NCI-H460 (cell line): ENCODE measurements at regions not wholly inside any gene's neighbourhood (a gene's known extent, or its start where the extent isn't known, plus 50 kb on each side); places are given as distances from the start of the nearest gene placed in this dataset.

ENCODE experiments used
- DNase-seq: peaks from one replicate; pipeline ENCODE4 v3.0.0-alpha.2; 2016; ENCODE audit warnings: low read depth; ENCODE audit errors: extremely low read depth

DNA sequence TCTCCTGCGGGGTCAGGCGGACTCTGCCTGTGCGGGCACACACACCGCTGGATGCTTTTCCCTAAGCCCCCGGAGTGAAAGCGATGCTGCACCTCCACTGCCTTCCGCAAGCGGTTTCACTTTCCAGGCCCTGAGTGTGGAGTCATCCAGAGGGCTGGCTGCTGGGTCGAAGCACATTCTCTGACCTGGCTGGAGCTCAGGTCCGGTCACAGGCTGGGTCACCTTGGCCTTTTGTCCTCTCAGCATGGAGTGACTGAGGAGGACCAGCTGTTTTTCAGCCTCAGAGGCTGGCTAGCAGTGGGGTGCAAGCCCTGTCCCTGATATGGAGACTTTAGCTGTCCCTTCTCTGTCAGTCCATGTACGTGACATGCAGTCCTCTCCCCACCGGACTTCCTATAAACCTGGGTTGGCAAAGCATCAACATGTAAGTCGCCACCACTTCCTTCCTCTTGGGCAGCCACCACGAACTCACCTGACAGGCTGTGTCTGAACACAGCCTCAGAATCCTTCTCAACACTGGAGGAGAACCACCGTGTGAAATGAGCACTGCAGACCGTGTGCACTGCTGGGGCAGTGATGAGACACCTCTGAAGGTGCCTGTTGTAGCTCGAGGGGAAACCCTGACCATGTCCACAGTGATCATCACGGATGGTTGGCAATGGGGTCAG lies 51.3 kb downstream of the GADD45G start:
- no peak for DNase-seq

DNA sequence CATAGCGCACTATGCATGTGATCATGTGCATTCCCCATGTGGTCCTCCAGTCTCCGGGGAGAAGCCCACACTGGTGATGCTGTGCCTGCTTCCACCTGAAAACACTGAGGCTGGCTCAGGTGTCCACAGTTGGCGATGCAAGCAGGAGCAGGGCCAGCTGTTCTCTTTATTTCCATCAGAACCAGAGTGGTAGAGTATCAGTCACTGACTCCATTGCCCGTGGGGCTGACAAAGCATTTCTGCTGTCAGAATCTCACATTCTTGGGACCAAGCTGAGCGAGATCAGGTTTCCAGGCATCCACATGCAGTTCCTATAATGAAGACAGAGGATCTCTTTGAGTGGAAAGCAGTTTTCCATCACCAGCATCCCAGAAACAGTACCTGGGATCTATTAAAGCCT lies 52.5 kb downstream of the GADD45G start:
- DNase-seq = no peak

DNA sequence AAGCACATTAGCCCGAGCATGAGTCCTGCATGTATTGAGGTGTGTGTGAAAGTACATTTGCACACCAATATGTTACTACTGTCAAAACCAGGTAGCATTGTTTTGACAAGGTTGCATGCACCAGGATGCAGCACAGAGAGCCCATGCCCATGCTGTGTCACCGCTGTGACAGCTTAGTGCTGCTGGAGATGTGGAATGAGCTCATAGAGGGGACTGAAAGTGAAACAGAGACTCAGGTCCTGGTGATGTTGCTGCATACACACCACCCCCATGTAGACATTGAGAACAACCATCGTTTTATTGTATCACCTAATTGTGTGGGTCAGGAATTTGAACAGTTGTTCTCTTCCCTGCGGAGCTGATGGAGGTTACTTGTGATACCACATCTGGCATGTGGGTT lies 53.0 kb downstream of the GADD45G start:
- DNase-seq = no peak

DNA sequence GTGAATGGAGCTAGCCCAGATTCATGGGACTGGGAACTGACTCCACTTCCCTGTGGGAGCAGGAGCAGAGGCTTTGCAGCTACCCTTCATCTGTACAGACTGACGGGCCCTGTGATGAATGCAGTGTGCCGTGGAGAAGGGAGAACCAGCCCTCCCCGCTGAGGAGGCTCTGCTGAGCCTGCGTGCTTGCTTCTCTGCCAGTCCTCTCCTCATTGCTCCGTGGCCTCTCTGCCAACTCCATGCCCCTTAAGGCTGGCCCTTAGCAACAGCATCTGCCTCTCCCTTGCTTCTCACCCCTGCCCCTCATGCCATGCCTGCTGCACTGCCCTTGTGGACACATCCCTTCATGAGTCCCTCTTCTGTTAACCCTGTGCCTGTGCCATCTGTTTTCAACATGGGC lies 53.6 kb downstream of the GADD45G start:
- no peak for DNase-seq

DNA sequence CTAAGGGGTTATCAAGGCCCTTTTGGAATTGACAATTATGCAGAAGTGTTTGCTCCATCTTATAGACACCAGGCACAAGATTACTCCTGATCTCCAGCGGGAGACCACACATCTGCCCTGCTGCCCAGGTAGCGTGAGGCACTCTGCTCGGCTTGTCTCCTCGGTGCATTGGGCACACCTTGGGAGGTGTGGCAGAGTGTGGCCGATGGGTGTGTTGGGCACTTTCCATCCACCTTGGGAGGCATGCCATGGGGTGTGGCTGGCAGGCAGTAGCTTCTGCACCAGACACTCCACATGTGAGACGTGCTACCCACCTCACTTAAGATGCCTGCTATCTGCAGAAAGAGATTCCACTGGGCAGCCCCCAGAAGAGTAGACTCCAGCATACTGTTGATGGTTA lies 54.1 kb downstream of the GADD45G start:
- DNase-seq = no peak

DNA sequence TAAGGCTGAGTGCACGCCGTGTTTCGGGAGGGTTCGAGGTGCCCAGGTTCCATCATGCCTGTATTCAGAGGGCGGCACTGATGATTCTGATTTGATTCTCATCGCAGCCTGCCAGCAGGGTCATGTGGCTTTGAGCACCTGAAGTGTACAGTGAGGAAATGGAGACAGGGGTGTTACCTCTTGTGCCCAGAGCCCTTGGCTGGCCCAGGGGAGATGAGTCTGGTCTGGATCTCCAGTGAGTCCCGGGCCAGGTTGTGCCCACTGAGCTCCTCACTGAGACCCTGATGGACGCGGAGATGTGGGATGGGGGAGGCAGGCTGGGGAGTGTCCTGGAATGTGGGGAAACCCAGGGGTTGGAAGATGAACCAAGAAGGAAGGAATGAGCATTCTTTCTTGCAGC lies 54.7 kb downstream of the GADD45G start:
- no peak for DNase-seq

DNA sequence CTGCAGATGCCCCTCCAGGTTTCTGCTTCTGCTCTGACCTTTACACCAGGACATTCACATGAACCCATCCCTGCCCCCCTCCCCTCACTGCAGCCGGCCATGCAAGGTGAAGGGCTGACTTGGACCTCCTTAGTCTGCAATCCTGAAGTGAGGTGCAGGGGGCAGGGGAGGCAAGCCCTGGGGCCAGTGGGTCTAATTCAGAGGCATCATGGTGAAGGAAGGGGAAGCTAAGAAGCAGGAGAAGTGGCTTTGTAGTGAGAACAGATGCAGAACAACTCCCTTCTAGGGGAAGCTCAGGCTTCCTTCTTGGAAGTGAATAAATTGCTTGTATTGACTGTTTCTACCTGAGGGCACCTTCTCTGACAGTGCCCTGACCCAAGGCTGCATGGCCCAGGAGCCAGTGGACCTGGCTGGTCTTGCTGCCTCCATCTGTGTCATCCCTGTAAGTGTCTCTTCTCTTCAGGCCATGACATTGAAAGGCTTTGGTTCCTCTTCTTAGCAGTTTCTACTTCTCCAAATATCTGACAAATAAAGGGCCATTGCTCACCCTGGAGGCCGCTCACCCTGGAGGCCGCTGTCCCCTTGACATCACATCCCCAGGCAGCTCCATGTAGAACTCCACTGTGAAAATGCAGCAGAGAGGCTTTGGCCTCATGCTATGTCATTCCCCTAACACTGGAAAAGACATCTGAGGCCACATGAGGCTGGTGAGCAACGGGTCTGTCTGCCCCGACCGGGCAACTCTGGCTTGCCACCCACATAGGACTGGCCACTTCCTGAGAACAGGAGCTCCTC lies 55.3 kb downstream of the GADD45G start:
- DNase-seq = no peak

DNA sequence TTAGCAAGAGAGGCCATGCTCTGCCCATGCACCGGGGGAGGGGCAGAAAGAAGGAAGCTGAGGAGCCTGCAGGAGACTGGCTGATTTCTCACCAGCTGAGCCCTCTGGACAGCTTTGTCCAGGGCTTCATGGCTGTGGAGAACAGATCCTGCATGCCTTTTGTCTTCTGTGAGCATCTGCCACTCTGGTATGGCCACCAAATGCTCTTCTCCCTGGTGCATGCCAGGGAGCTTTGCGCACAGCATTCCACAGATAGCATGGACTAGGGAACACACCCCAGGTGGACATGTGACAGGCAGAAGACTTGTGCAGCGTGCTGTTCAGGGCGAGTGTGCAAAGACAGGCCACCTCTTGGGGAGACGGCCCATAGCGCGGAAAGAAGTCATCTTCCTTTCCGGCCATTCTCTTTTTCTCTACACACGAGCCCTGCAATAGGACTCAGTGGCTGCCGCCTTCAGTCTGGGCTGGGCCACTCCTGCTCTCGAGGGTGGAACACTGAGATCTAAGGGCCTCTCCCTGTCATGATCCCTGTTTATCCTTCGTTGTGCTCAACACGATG lies 56.7 kb downstream of the GADD45G start:
- no peak for DNase-seq

DNA sequence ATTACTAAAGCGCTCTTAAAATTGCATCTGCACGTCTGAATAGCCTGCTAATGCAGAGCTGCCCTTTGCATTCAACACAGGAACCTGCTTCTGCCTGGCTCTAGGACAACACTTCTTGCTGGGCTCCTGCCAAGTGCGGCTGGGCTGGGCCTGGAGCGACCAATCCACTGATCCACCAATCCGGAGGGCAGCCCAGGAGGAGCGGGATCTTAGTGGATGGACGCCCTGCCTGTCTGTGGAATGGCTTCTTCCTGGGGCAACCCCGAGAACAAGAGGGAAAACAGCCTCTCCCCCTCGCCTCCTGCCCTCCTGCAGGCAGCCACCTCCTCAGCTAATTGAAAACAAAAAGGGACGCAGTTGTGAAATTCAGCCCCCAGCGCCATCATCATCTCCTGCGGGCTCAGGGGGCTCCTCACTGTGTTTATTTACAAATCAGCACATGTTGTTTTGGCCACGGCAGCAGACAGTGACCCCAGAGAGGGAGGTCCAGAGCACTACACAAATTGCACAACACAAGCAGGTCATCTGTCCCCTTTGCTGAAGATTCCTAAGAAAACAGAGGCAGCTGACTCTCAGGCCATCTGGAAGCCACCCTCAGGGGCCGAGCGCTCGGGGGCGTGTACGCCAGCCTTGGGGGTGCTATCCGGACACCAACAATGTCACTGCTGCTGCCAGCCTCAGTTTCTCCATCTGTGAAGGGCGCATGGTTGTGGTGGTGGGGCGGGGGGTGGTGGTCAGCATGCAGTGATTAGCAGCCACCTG lies 57.3 kb downstream of the GADD45G start:
- DNase-seq = peak; percentile 84

DNA sequence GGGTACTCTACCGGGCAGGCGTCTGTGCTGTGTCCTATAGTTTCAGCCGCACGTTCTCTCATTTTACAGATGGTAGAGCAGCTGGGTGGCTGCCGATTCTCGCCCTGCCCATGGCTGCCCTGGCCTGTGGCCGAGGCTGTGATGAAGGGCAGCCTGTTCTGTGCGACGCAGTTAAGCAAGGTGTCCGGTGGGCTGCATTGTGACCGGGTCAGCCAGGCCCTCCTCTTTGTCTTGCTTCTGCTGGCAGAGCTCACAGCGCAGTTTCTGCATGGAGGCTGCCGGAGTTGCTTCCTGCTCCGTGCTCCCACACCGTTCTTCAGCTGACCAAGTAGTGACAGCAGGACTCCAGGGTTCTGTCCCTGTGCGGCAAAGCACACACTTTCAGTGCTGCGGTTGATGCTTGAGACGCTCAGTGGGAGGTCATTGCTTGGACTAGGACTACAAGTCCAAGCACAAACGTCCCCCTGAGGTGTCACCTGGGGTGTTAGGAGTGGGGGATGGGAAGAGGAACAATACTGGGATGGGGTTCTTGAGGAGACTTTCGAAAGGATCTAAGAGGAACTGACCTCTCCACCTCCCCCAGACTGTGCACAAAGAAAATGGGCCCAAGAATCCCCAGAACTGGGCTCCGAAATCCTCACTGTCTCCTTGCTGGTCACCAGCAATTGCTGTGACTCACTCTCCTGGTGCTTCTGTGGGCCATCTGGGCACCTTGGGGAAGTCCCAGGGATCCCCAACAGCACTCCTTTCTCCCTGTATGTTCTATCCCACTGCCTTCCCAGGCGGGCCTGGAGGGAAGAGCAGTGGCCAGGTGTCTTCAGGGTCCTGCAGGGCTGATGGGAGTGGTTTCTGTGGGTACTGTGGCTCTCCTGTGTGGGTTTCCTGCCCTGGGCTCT lies 58.2 kb downstream of the GADD45G start:
- no peak for DNase-seq

DNA sequence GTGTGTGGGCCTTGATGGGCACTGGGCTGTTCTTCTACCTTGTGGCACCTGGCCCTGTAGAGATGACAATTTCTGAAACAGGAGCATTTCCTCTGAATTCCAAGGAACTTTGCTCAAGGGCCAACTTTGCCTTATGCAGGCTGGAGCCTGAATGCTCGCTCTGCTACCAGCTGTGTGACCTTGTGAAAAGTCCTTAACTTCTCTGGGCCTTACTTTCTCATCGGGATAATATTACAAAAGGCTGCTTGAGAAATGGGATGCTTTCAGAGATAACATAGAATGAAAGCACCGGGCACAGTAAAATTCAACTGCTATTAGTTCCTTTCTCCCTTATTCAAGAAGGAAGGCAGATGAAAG lies 58.8 kb downstream of the GADD45G start:
- DNase-seq = no peak

DNA sequence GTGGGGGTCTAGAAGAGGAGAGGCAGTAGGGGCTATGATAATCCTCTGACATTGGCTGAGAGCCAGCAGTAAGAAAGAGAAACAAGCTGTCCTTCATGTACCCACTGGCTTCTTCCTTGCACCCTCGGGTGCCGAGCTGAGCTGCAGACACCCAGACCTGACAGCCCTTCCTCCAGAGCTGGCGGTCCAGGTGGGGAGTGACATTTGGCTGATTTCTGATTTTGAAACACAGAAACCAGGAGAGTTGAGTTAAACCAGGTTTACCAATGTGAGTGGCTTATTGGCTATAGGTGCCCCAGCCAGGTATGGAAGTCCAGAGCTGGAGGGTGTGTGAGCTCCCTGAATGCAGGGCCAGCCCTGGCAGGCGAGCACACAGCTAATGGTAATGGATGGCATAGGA lies 59.2 kb downstream of the GADD45G start:
- no peak for DNase-seq

DNA sequence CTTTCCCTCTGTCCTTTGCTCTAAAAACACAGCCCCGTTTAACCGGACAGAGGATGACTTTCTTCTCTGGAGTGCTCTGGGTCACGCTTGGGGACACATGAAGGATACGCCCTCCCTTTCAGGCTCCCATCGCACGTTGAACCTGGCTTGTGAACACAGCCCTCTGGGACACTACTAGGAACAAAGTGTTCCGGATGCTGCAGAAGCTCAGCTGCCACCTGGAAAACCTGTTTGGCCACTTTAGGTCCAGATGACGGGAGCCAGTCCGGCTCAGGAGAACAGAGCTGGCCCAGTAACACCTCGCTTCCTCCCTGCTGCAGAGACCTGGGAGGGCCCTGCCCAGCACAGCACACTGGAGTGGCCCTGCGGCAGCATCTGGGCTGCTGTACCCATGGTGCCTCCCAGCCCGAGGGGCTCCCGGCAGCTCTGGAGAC lies 60.1 kb downstream of the GADD45G start:
- no peak for DNase-seq

DNA sequence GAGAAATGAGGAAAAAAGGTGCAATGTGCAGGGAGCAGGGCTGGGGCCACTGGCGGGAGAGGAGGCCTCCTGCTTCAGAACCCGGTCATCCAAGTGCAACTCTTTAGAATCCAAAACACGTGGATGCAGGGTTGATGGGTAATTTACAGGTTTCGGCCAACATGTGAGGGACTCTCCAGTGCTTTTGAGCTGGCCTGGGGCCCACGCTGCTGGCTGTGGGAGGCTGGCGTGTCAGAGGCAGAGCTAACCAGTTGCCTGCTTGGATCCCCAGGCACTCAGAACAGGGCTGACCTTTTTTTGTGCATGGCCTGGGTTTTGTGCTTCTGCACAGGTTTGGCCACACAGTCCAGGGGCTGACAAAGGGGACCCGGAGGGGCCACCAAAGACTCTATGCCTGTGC lies 61.6 kb downstream of the GADD45G start:
- no peak for DNase-seq

DNA sequence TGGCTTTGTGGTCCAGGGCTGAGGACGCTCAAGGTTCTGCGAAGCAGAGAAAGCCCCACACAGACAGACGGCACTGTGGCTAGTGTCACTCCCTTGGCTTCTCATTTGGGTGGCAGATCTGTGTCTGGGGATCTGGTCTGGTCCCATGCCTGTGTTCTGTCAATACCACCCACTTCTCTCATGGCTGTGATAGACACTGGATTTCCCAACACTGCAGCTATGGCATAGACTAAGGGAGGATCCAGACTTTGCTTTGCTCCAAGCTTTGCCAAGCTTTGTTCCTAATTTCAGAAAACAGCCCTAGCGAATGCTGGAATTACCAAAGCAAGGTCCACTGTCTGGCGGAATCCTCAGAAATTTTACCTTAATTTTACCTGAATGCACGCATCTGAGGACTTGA lies 62.1 kb downstream of the GADD45G start:
- DNase-seq = no peak

DNA sequence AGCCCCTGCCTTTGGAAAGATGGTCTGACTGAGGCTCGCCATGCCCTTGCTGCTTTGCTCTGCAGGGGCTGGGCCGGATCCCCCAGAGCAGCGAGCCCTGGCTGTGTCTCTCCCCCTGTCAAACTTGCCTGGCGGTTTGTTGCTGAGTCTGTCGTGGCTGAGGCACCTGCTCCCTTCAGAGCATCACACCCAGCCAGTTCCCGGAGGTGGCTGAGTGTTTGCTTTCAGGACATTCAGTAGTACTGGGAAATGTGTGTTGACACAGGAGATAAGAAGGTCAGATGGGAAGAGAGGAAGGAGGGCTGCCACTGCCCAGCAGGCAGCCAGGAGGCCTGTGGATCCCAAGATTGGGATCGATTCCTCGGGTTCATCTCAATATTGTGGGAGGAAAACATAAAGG lies 62.9 kb downstream of the GADD45G start:
- no peak for DNase-seq

DNA sequence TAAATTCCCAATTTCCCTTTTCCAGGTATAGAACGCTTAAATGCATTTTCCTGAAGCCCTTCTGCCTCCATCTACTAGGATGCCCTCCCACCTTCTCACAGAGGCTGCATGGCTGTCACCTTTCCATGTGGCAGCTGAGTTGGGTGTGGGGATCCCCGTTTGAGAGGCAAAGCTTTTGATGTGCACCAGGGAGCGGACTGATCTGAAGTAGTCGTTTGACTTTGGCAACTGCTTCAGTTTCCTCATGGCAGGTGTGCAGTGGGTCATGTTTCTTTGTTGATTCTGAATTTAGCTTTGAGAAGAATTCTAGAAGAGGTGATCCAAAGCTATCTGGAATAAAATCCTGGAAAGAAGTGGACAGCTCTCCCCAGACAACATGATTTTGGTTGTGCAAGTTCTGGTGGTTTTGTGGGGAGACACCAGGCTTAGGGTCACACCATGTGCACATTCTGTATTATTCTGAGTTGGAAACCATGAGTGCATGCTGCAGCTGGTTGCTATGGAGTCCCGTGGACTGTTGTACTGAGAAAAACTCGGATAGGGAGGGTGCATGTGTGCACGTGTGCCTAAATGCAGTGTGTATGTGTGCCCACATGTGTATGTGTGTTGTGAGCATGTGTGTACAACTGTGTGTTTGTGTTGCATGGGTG lies 63.5 kb downstream of the GADD45G start:
- no peak for DNase-seq

DNA sequence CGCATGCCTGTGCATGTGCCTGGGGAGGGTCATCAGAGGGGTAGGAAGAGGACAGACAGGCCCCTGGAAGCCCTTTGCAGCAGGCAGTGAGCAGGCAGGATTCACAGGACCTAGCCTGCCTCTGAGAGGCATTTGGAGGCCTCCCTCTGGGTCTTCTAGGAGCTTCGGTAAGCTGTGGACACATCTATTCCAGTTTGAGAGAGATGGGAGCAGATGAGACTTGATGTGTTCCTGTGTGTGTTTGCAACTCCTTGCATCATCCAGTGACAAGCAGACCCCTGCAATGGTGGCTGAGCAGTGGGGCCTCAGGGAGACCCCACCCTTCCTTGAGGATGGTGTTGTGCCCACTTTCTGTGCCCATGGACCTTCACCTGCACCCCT lies 64.0 kb downstream of the GADD45G start:
- no peak for DNase-seq

DNA sequence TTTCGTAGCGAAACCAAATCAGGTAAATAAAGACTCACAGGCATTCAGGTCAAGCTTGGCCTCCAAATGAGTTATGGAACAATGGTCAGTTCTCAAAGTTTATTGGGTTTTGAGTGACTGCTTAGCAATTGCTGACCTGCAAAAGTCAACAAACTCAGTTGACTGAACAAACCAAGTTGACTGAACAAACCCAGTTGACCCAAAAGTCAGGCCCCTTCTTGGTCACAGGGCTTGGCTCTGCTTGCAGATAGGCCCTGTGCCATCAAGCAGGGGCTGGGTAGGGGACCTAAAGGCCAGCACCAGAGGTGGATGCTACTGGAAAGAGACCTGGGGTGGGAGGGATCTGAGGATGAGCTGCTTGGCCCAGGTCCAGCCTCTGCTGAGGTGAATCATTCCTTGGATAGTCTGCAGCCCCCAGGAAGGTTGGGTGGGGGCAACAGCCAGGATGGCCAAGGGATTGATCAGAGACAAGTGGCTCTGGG lies 64.6 kb downstream of the GADD45G start:
- DNase-seq = no peak

DNA sequence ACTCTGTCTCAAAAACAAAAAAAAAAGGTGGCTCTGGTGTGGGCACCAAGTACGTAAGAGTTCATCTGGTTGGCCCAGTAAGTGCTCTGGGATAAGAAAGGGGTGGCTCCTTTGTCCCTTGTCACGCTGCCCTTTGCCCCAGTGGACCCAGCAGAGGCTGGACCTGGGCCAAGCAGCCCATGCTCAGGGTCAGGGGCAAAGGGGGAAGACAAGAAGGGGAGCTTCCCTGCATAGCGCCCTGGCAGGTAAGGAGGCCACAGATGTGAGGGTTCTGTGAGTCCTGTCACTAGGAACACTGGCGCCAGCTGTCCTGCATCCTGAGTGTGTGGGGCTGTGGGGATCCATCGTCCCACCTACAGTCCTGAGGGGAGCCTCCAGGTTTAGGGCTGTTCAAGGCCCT lies 65.3 kb downstream of the GADD45G start:
- DNase-seq = no peak
